SU-DHL-6 (cell line): ENCODE measurements at regions not wholly inside any gene's neighbourhood (a gene's known extent, or its start where the extent isn't known, plus 50 kb on each side); places are given as distances from the start of the nearest gene placed in this dataset.

Experiments used
- EZH2phosphoT487 ChIP-seq: fragments of 200-600 bp; sonication (generic), shearing (Covaris generic); conservative IDR thresholded peaks from 2 replicates; pipeline ENCODE4 v1.6.1; 2018; ENCODE audit warnings: mild to moderate bottlenecking, antibody characterized with exemption, low read length, moderate library complexity, mixed read lengths
- TF ChIP-seq, protein P1 (sequence below): fragments of 200-600 bp; sonication (generic); IDR thresholded peaks from one replicate; pipeline ENCODE4 v1.5.1; 2017; ENCODE audit warnings: antibody characterized with exemption, mild to moderate bottlenecking, low read length, moderate library complexity; ENCODE audit not compliant: insufficient read depth, poor library complexity, severe bottlenecking

- TF ChIP-seq, protein P1, sequence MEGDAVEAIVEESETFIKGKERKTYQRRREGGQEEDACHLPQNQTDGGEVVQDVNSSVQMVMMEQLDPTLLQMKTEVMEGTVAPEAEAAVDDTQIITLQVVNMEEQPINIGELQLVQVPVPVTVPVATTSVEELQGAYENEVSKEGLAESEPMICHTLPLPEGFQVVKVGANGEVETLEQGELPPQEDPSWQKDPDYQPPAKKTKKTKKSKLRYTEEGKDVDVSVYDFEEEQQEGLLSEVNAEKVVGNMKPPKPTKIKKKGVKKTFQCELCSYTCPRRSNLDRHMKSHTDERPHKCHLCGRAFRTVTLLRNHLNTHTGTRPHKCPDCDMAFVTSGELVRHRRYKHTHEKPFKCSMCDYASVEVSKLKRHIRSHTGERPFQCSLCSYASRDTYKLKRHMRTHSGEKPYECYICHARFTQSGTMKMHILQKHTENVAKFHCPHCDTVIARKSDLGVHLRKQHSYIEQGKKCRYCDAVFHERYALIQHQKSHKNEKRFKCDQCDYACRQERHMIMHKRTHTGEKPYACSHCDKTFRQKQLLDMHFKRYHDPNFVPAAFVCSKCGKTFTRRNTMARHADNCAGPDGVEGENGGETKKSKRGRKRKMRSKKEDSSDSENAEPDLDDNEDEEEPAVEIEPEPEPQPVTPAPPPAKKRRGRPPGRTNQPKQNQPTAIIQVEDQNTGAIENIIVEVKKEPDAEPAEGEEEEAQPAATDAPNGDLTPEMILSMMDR = no peak
- no peak for TF ChIP-seq EZH2phosphoT487
Observed at GRCh38 chr21:41031701-41032220, 136.2 kb upstream of the BACE2 start.
